ENCODE measurements at regions not wholly inside any gene's neighbourhood (a gene's known extent, or its start where the extent isn't known, plus 50 kb on each side); places are given as distances from the start of the nearest gene placed in this dataset.
"Not testable (repeated sequence)": the region's sequence is repeated elsewhere in the genome, so short reads cannot be mapped to it uniquely, and the experiment has no call there.

DNA sequence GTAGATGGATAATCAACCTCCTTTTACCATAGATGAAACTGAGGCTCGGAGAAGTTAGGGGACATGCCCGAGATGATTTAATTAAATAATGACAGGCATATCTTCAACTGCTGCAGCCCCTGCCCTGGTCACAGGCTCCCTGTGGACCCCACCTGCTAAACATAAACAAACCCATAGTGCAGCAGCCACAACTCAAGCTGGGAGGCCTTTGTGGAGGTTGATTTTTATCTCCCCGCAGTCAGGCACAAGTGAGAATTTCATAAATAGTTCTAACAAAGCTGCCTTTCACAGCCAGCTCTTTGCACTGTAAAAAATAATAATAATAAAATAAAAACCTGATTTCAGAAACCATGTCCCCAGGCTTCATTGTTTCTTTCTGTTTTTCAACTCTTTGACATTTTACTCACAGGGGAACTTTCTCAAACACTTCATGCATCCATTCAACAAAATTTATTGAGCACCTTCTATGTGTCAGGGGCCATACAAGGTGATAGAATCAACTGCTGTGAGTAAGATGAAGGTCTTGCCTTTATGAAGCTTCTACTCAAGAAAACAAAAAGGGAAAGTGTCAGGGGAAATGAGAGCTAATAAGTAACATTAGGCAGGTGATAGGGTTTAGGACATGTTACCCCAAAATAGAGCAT is 393.6 kb upstream of the PROK2 start:
- DNase-seq (ENCODE audit: low spot score), result no peak

DNA sequence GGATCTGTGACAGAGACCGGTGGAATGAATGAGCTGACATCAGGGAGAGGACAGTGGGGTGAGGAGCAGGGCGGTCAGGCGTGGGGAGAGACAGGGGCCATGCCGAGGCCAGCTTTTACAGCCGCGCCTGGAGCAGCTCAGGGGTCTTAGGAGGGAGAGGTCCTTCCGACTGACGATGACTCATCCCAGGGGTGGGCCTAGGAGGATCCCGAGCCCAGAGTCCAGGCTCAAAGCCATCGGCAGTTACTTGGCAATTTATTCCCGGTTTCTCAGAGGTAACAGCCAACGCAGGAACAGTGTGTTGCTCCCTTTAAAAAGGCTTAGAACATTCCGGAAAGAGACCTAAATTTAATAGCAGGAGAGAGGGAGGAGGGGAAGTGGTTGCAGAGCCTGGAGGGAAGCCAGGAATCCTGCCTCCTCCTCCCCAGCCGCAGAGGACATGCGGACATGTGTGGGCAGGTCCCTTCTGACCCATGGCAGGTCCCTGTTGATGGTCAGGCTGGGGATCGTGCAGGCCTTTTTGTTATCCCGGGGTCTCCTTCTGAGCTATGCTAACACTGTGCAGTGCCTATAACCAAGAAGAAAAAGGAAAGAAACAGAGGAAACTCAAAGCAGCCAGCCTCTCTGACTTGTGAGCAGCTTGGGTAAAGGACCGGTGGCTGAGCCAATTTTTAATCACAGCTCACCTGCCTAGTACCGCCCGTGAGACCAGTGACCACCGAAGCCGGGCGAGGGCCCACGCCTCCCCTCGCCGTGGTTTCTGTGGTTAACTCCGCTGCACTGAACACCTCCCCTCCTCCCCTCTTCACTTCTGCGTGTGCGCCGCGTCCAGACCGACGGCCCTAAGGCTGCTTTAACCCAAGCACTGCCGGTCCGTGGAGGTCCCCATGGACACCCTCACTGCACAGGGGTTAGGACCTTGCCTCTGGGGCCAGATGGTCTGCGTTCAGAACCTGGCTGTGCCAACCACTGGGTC is 392.4 kb upstream of the PROK2 start:
- no peak for DNase-seq (ENCODE audit: low spot score)

DNA sequence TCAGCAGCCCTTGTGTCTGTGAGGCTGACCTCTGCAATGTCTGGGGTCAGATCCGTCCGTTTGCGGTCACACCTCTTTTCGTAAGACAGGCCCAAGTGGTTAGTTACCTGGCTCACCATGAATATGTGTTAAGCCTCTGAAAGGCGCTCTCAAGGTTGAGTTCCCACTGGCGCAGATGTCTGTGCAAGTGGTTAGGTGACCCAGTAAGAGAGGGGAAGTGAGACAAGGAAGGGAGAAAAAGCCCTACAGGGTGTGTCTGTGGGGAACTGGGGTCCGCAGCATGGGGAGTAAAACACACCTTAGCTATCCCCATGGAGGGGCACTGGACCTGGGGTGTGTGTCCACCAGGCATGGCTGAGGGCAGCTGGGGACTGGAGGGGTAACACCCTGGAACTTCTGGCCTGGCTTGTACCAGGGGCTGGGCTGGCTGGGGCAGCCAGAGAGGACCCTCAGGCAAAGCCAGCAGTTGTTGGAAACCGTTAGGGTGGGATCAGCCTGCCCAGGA is 391.6 kb upstream of the PROK2 start:
- no peak for DNase-seq (ENCODE audit: low spot score)

DNA sequence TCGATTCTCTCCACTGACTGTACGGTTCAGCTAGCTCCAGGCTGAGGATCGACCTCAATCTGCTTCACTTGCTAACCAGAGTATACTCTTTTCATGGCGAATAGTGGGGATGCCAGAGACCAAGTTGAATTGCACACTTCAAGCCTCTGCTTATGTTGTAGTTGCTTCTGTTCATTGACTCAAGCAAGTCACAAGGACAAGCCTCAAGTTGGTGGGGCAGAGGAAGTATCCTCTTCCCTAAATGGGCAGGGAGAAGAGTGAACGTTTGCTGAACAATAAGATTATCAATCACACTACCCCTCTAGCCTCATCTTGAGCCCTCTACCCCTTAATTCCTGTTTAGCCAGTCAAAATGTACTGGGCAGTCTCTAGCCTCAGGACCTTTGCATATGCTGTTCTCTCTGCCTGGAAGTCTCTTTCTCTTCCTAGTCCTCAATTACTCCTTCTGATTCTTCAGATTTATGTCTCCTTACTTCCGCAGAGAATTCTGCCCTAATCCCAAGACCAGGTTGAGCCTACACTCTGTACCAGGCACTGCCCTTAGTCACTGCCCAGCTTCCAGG is 390.4 kb upstream of the PROK2 start:
- no peak for DNase-seq (ENCODE audit: low spot score)

DNA sequence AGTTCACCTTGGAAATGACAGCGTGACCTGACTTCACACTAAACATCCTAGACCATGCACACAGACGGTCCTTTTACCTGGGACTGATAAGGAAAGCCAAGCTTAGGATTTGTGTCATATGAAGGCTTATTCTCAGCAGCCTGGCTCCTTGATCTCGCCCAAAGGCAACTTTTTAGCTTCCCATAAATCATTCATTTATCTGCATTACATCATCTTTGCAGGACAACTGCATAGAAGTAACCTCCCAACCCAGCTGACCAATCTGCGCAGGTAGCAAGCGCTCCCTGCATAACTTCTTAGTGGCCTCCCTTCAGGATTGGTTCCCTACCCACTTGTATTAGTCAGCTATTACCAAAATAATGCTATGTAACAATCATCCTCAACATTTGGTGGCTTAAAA is 389.9 kb upstream of the PROK2 start:
- DNase-seq (ENCODE audit: low spot score), result no peak

DNA sequence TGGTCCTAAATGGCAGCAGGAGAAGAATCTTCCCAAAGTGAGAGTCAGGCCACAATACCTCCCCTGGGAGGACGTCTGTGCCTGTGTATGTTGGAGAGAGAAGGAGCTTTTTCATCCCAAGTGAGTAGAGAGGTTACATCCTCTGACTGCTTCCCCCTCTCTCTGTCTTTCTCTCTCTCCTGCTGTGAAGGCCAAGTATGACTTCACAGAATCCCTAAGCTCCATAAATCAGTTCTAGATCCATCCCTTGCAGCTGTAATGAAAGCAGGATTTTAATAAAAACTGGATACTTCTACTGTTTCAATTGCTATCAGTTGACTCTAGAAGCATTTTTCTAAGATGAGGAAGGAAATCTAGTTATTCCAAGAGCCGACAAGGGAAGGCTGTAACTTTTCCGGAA is 389.1 kb upstream of the PROK2 start:
- no peak for DNase-seq (ENCODE audit: low spot score)

DNA sequence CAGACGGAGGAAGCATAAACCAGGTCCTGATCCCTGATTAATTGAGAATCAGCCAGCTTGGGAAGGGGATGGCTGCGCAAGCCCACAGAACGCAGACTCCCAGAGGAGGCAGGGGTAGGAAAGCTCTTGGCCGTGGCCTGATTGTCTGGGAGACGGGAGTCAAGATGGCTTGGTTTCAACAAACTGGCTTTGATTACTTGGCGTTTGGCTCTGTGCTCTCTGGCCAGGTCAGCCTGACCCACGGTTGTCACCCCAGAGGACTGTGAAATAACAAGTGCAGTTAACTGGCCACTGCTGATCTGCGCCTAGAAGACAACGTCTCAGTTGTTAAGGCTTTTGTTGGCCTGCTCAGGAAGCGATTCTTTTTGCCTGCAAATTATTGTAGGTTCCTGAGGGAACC is 387.0 kb upstream of the PROK2 start:
- no peak for DNase-seq (ENCODE audit: low spot score)

DNA sequence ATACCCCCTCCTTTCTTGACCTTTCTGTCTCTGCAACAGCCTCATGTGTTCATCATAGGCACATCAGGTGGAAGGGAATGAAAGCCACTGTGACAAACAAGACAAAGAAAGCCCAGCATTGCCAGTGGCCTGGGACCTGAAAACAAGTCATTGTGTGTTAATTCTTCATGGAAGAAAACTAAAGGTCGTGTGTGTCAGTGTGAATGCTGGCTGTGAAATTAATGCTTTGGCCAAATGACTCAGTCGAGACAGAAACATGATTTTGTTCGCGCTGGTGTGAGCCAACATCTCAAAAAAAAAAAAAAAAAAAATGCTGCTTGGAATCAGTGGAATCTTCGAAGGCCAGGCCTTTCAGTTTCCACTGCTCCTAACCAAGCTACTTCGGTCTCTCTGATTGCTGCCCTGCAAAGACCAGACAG is 386.5 kb upstream of the PROK2 start:
- no peak for DNase-seq (ENCODE audit: low spot score)

DNA sequence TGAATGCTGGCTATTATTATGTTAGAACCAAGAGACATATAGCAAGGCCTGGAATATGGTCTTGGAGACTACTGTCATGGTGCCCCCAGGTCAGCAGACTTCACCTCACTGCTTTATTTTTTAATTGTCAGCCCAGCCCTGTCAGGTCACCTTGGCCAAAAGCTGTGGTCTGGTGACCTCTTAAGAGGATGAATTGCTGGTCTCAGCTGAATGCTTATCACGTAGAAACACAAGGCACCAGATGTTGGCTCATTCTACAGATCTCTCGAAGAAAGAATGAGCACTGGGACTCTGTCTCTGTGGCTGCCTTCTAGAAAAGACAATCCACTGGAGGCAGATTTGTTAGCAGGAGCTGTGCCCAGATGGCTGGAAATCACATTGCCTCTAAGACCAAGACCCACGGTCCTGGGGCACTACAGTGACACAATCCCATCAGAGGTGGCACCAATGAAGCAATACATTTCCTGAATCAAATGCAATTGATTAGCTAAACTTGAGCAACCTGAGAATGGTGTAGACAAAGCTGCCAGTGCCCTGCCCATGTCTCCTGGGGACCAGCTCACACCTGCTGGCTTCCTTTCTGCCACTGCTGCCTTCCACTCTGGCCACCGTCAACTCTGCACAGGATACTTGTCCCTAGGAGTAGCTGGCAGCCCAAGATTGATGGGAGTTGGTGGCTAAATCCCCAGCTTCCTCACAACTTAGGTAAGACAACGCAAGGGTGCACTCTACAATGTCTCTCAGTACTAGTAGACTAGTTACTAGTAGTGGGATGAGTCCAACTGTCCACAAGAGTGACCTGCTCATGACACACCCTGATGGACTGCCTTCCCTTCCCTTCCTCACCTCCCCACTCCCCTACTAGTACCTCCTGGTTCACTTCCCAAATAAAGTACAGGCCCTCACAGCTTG is 384.9 kb upstream of the PROK2 start:
- no peak for DNase-seq (ENCODE audit: low spot score)

DNA sequence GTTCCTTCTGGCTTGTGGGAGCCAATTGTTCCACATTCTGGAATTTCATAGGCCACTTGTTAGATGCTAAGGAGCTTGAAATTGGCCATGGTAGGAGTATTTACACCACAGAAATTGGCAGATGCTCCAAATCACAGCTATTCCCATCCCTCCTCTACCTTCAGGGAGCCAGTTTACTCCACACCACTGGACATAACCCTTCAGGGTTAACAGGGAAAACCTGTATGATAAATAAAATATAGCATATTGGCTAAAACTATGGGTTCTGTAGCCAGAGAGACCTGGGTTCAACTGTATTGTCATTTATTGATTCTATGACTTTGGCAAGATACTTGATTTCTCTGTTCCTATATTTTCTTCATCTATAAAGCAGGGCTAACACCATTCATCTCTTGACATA is 384.2 kb upstream of the PROK2 start:
- no peak for DNase-seq (ENCODE audit: low spot score)

DNA sequence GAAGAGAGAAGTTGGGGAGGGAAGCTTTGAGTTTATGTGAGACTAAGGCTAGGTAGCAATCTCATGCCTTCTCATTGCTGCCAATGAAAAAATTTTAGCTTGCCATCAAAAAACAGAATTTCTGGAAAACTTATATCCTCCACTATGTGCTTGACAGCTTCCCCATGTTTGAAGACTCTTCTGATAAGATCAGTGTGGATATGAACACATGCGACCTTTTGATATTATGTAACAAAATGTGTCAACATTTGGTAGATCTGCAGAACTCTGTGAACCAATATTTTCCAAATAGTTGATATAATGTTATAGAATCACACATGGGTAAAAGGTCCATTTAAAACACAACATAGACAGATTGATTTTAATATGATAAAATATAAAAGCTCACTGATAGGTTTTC is 380.9 kb upstream of the PROK2 start:
- no peak for DNase-seq (ENCODE audit: low spot score)

DNA sequence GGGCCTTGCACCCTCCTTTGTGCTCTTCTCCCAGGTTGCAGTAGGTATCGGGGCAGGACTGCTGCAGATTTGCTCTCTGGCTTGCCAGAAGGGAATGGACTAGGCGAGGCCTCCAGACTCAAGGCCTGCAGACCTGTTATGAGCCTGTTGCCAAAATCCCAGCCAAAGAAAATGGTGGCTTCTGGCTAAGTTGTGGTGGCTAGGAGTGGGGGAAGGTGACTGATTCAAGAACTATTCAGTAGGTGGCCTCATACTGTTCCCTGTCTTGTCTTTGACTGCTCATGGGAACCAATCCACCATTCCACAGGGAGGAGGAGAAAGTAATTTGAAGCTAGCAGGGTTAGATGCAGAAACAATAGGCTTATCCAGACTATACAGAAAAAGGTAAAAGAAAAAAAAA is 380.4 kb upstream of the PROK2 start:
- DNase-seq (ENCODE audit: low spot score), result no peak

DNA sequence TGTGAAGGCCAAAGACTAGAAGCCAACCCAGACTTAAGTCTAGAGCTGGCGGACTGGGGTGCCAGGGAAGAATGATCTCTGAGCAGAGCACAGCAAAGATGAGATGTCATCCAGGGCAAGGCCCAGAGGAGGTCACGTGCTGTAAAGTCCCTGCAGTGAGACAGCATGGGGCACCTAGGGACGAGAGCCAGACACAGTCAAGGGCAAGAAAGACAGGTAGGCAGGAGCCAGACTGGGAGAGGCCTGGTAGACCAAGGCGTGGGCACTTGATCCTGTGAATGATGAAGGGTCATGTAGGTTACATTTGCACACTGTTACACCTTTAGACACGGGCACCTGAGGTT is 379.7 kb upstream of the PROK2 start:
- DNase-seq (ENCODE audit: low spot score), result no peak

DNA sequence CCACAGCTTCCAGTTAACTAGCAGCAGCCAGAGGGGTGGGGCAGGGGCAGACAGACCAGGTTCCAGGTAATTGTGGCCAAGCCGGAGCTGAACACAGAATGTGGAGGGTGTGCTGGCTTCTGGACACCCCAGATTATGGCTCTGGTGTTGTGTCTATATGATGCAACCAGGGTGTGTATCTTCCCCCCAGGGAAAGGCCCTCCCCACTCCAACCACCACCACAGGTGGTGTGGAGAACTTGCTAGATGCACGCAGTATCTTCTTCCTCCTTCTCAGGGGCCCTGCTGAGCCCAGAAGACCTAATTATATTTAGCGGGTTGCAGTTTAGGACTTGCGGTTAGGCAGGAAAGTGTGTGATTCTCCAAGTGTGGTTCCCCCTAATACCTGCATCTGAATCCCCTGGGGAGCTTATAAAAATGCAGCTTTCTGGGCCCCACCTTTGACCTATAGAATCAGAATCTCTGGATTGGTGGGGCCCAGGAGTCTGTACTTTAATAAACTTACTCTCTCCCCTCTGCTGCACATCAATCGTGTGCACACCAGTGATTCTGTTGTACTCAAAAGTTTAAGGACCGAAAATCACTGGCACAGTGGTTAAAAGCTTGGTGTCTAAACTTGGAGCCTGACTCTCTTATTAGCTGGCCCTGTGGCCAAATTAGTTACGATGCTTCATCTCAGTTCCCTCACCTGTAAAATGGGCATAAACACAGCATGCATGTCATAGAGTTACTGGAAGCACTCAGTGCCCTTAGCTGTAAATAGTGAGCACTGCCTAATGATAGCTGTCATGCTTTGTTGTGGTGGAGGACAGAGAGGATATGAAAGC is 379.1 kb upstream of the PROK2 start:
- no peak for DNase-seq (ENCODE audit: low spot score)

DNA sequence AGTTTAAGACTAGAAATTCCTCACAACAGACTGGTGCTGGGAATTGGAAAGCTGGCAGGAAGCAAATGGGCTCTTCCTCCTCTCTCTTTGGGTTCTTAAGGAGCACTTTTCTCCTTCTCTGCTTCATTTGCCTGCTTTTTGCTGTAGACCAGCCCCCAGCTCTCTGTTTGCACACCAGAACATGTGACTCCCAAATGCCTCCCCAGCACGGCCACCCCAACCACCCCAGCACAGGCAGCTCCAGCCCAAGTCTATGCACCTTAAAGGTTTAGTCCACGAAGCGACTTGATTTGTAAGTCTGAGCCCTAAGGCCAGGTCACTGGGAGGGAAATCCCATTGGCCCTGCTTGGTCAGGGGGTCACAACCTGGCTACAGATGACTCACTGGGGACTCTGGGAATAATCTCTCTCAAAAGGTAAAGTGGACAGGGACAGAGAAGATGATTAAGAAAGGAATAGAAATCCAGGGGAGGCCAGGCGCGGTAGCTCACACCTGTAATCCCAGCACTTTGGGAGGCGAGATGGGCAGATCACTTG is 377.8 kb upstream of the PROK2 start:
- DNase-seq (ENCODE audit: low spot score), result no peak

DNA sequence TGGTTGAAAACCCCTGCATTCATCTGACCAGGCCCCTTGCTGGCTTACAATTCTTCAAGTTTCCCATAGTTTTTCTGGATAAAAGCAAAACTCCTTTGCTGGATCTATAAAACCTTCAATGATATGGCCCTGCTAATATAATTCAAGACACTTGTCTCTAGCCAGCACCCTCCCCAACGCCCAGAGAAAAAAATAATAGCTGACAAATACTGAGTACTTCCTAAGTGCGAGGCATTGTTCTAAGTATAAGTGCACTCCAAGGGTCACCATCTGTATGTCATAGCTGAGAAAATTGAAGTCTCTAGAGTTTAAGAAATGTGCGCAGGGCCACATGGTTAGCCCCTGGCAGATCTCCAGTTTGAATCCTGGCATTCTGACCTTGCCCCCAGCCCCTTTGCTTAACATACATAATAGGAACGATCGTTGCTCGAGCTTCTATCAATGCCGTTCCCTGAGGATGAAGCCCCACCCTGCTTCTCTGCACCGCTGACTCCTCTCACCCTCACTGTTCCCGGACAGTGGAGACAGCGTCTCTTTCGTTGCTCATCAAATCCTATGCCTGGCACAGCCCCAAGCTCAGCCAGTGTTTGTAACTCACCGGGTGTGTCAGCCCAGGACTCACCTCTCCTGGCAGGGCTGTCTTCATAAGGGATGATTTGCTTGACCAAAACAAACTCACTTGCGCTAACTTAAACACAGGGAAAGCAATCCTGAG is 377.1 kb upstream of the PROK2 start:
- DNase-seq (ENCODE audit: low spot score), result no peak

DNA sequence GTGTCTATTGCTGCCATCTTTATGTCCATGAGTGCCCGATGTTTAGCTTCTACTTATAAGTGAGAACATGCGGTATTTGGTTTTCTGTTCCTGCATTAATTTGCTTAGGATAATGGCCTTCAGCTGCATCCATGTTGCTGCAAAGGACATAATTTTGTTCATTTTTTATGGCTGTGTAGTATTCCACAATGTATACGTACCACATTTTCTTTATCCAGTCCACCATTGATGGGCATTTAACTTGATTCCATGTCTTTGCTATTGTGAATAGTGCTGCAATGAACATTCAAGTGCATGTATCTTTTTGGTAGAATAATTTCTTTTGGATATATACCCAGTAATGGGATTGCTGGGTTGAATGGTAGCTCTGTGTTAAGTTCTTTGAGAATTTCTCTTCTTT is 376.3 kb upstream of the PROK2 start:
- not testable (repeated sequence) for DNase-seq (ENCODE audit: low spot score)

DNA sequence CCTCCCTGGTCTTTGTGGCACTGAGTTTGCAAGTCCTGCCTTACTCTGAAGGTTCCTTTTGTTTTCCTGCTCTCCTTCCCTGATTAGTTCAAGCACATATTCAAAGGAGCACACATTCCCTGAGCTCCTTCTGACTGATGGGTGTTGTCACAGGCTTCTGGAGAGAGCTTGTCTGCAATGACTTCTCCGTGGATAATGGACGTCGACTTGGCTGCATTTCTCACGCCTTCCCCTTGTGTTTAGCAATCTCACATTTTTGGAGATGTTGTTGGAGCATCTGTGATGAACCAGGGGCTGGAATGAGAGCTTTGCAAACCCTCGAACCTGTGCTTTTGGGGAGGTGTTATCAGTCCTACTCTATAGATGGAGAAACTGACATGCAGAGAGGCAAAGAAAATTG is 375.4 kb upstream of the PROK2 start:
- no peak for DNase-seq (ENCODE audit: low spot score)

DNA sequence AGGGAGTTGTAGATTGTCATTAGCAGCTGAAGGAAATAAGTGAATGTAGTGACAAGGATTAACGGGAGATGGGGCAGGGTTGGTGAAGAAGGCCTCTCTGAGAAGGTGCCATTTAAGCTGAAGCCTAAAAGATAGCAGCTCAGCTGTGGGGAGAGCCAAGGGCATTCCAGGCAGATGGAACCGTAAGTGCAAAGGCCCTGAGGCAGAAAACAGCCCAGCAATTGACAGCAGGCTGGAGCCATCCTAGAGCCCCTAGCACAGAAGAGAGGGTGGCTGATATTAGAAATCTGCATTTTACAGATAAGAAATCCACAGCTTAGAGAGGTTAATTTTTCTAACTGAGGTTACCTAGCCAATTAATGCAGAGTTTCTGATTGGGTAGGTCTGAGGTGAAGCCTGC is 374.5 kb upstream of the PROK2 start:
- no peak for DNase-seq (ENCODE audit: low spot score)

DNA sequence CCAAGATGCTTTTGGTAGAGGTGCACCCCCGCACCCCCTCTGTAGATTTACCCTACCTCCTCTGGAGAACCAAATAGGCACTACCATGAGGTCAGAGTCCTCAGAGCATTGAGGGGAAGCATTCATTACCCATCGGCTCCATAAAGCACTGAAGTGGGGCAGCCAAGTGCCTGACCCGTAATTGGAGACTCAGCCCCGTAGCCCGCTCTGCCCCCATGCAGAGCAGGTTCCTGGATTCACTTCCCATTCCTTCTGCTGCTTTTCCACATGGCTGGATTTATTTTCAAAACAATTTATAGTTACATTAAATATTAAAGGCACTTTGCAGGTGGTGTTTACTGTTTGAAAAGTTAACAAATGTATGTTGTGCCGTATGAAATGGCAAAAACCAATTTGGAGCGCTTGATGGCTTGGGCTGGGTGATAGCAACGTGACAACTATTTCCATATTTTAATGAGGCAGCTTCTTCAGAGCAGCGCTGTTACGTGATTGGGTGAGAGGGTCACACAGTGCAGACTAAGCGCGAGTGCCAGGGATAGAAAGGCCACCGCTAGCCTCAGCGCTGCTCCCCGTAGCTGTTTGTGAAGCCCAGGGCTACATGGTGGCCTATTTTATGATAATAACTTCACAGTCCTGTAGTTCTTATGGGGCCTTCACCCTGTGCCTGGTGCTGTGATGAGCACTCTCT is 373.8 kb upstream of the PROK2 start:
- DNase-seq (ENCODE audit: low spot score), result no peak
